B cell (primary cell): ENCODE measurements at regions not wholly inside any gene's neighbourhood (a gene's known extent, or its start where the extent isn't known, plus 50 kb on each side); places are given as distances from the start of the nearest gene placed in this dataset.

Experiments used
- ATAC-seq: fragments of 200-7000 bp; cut with Tn5 transposase; one replicate; pipeline ENCODE4 v1.10.0; 2021; ENCODE audit warnings: low read depth, mild to moderate bottlenecking, moderate number of reproducible peaks, moderate library complexity
- CTCF ChIA-PET: fragments of 350-600 bp; sonication (Branson Sonifier 250); formaldehyde crosslinking; loops from one replicate; lab custom pipeline; 2021; ENCODE audit warnings: antibody characterized with exemption, inconsistent platforms; lab: Charles Lee
- POLR2A ChIA-PET: fragments of 350-600 bp; sonication (Branson Sonifier 250); formaldehyde crosslinking; loops from one replicate; lab custom pipeline; 2021; ENCODE audit warnings: antibody characterized with exemption; lab: Charles Lee
- DNase-seq: peaks from one replicate; pipeline ENCODE4 v3.0.0; 2013
- H2AFZ ChIP-seq: 2 replicates; pipeline ENCODE4 v1.6.1; 2012; ENCODE audit warnings: mild to moderate bottlenecking, low read depth, low read length; ENCODE audit not compliant: insufficient read depth, poor library complexity, severe bottlenecking
- H3K27ac ChIP-seq, 2 donors: 1 replicate in 1 of 2; 2 replicates in 1 of 2; pipeline ENCODE4 v1.5.1; 2012 to 2013; ENCODE audit warnings: low read length in 2 of 2, mild to moderate bottlenecking in 2 of 2, moderate library complexity in 1 of 2
- H3K27me3 ChIP-seq, 4 experiments: fragments of 200-600 bp in 1 of 4; sonication (generic) in 1 of 4; replicated peaks in 1 of 4; 1 replicate in 2 of 4; 2 replicates in 2 of 4; pipeline versions ENCODE4 v1.6.1 to v1.7.0; 2013 to 2016; ENCODE audit warnings: low read length in 3 of 4, mild to moderate bottlenecking in 2 of 4, mixed read lengths in 1 of 4, moderate library complexity in 1 of 4; ENCODE audit not compliant: insufficient read depth in 4 of 4, control insufficient read depth in 3 of 4; ENCODE audit errors: control extremely low read depth in 1 of 4
- H3K36me3 ChIP-seq, 2 experiments: replicated peaks in 1 of 2; 1 replicate in 1 of 2; 2 replicates in 1 of 2; pipeline versions ENCODE4 v1.6.1 to v1.7.1; 2013; ENCODE audit warnings: low read length in 1 of 2; ENCODE audit not compliant: insufficient read depth in 2 of 2, control insufficient read depth in 1 of 2; ENCODE audit errors: control extremely low read depth in 1 of 2, extremely low read depth in 1 of 2
- H3K4me1 ChIP-seq, 2 donors: fragments of 200-600 bp in 1 of 2; sonication (generic) in 1 of 2; 1 replicate in 1 of 2; 2 replicates in 1 of 2; pipeline versions ENCODE4 v1.5.1 to v1.6.1; 2013 to 2017; ENCODE audit warnings: low read length in 2 of 2; ENCODE audit not compliant: control insufficient read depth in 2 of 2, insufficient read depth in 2 of 2
- H3K4me2 ChIP-seq: replicated peaks from 2 replicates; pipeline ENCODE3; 2012; ENCODE audit warnings: mild to moderate bottlenecking, low read depth, low read length; ENCODE audit not compliant: poor library complexity, severe bottlenecking
- H3K4me3 ChIP-seq, 5 experiments: fragments of 200-600 bp in 1 of 5; sonication (generic) in 1 of 5; 1 replicate in 3 of 5; 2 replicates in 2 of 5; pipeline versions ENCODE4 v1.5.1 to v1.7.0; 2011 to 2016; ENCODE audit warnings: low read length in 4 of 5, mild to moderate bottlenecking in 4 of 5, low read depth in 2 of 5, control low read depth in 1 of 5, moderate library complexity in 1 of 5; ENCODE audit not compliant: insufficient read depth in 1 of 5; ENCODE audit errors: control extremely low read depth in 1 of 5, extremely low read depth in 1 of 5
- H3K79me2 ChIP-seq: fragments of 200-600 bp; sonication (generic); one replicate; pipeline ENCODE4 v1.6.0; 2016; ENCODE audit warnings: low read length; ENCODE audit not compliant: control insufficient read depth, insufficient read depth
- H3K9ac ChIP-seq: fragments of 200-600 bp; sonication (generic); 2 replicates; pipeline ENCODE4 v1.6.1; 2017; ENCODE audit warnings: mild to moderate bottlenecking, low read length, moderate library complexity
- H3K9me3 ChIP-seq, 3 donors: one replicate each; pipeline versions ENCODE4 v1.6.1 to v1.7.1; 2013; ENCODE audit warnings: low read length in 2 of 3; ENCODE audit not compliant: control insufficient read depth in 2 of 3, insufficient read depth in 1 of 3; ENCODE audit errors: control extremely low read depth in 1 of 3
- H4K20me1 ChIP-seq: 2 replicates; pipeline ENCODE4 v1.6.0; 2012; ENCODE audit warnings: mild to moderate bottlenecking, low read length; ENCODE audit not compliant: insufficient read depth, control insufficient read depth, poor library complexity, severe bottlenecking
- H3K27ac Mint-ChIP-seq: one replicate; pipeline ENCODE4 v1.8.0; 2021; ENCODE audit warnings: mixed read lengths
- H3K27me3 Mint-ChIP-seq: one replicate; pipeline ENCODE4 v1.8.0; 2021; ENCODE audit warnings: mixed read lengths
- H3K4me1 Mint-ChIP-seq: one replicate; pipeline ENCODE4 v1.8.0; 2021; ENCODE audit warnings: mixed read lengths
- H3K4me3 Mint-ChIP-seq: one replicate; pipeline ENCODE4 v1.8.0; 2021; ENCODE audit warnings: mixed read lengths
- H3K9me3 Mint-ChIP-seq: one replicate; pipeline ENCODE4 v1.8.0; 2022; ENCODE audit warnings: mixed read lengths; ENCODE audit not compliant: insufficient read depth
- EZH2 ChIP-seq: IDR thresholded peaks from 2 replicates; pipeline ENCODE4 v1.6.1; 2012; ENCODE audit warnings: borderline replicate concordance, low read depth, mild to moderate bottlenecking, moderate library complexity, low read length; ENCODE audit not compliant: insufficient read depth, poor library complexity, severe bottlenecking
- WGBS: methylation state at CpG from one replicate; pipeline ENCODE4 v1.1.5; 2013; ENCODE audit warnings: missing lambda C conversion rate; ENCODE audit not compliant: insufficient coverage; 5-methylcytosine and 5-hydroxymethylcytosine counted together
- intact Hi-C: fragments of 100-400 bp; cut with micrococcal nuclease; formaldehyde crosslinking; loops from one replicate; pipeline ENCODE4 v1.10.0; 2022
- TF ChIP-seq, protein P1 (sequence below): fragments of 200-600 bp; IDR thresholded peaks from one replicate; pipeline ENCODE4 v1.8.0; 2022; ENCODE audit warnings: antibody characterized with exemption, mild to moderate bottlenecking

DNA sequence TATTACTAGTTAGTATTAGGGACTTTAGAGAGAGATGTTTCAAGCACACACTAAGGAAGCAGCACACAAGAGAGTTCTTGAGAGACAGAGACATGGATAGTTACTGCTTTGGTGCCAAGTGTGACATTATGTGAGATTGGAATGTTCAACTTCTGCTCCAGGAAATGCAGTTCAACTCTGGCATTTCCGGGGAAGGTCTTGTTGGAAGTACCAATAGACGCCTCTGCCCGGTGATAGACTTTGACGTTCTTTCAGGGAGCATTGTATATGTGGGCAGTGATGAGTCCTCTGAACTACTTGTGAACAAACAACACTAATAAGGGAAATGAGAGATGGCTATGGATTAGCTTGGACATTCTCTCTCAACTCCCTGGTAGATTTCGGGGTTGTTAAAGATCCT lies 638.1 kb upstream of the BOD1L1 start:
- no CpG with 5 or more reads among the region's 5 CpGs for WGBS
- H3K79me2 ChIP-seq: no peaks in the 10 kb centered on the region
- no peaks in the 10 kb centered on the region for H4K20me1 ChIP-seq
- no peak overlapping the region for H3K4me3 ChIP-seq
- Mint-ChIP-seq H3K4me1 (peaks cover 13% of the 10 kb centered on the region), H3K27me3 (peaks cover 6% of the 10 kb centered on the region), H3K9me3 (no peaks in the 10 kb centered on the region), H3K4me3 (no peak overlapping the region), H3K27ac (no peak overlapping the region)
- ChIA-PET POLR2A (no interaction called here), CTCF (no interaction called here)
- DNase-seq: no peak
- H3K27ac ChIP-seq: no peak overlapping the region
- H3K9me3 ChIP-seq: no peaks in the 10 kb centered on the region
- no peak overlapping the region for H3K9ac ChIP-seq
- no peaks in the 10 kb centered on the region for H3K27me3 ChIP-seq
- no peak for TF ChIP-seq EZH2
- TF ChIP-seq, protein P1, sequence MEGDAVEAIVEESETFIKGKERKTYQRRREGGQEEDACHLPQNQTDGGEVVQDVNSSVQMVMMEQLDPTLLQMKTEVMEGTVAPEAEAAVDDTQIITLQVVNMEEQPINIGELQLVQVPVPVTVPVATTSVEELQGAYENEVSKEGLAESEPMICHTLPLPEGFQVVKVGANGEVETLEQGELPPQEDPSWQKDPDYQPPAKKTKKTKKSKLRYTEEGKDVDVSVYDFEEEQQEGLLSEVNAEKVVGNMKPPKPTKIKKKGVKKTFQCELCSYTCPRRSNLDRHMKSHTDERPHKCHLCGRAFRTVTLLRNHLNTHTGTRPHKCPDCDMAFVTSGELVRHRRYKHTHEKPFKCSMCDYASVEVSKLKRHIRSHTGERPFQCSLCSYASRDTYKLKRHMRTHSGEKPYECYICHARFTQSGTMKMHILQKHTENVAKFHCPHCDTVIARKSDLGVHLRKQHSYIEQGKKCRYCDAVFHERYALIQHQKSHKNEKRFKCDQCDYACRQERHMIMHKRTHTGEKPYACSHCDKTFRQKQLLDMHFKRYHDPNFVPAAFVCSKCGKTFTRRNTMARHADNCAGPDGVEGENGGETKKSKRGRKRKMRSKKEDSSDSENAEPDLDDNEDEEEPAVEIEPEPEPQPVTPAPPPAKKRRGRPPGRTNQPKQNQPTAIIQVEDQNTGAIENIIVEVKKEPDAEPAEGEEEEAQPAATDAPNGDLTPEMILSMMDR: no peak
- no peak overlapping the region for H3K4me2 ChIP-seq
- no peaks in the 10 kb centered on the region for H3K36me3 ChIP-seq
- H3K4me1 ChIP-seq: peaks cover 6 to 10% of the 10 kb centered on the region in 2 donors
- ATAC-seq: no peak
- no peak overlapping the region for H2AFZ ChIP-seq
- intact Hi-C loops: no loop called here

DNA sequence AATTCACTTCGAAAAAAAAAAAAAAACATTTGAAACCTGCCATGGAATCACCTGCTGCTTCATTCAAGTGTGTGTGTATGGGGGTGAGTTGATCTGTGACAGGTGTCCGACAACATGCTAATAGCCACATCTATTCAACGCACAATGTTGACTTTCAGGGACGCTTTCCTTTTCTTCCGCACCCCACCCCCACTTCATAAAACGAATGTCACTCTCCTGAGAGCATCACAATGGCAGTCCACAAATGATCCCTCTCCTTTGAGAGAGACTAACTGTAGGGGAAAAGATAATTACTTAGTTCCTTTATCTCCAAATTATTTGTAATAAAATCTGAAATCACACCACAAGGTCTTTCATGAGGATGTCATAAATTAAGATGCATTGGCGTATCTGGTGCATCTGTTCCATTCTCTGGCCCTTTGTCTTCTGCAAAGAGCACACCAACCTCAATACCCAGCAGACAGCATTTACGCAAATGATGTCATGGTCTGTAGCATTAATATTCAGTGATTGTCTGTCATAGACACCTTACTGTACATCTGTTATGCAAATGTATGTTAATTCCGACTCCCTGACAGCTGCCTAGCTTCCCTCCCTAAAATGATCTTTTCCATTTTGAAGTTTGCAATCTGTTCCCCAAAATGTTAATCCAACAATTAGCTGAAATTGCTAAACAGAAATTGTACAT lies 640.0 kb upstream of the BOD1L1 start:
- ATAC-seq: no peak
- no peaks in the 10 kb centered on the region for H4K20me1 ChIP-seq
- ChIA-PET CTCF (no interaction called here), POLR2A (interaction anchor here (0.7 kb wide), 1 partner anchor 42 kb away, joined by 3 read pairs; no protein-coding TSS in a partner anchor)
- no peaks in the 10 kb centered on the region for H3K79me2 ChIP-seq
- TF ChIP-seq, protein P1: no peak
- TF ChIP-seq EZH2: no peak
- no peaks in the 10 kb centered on the region for H3K27me3 ChIP-seq
- H3K9me3 ChIP-seq: no peaks in the 10 kb centered on the region
- H3K9ac ChIP-seq: no peak overlapping the region
- Mint-ChIP-seq H3K9me3 (no peaks in the 10 kb centered on the region), H3K27ac (no peak overlapping the region), H3K4me3 (no peak overlapping the region), H3K4me1 (peaks cover 29% of the 10 kb centered on the region), H3K27me3 (peaks cover 6% of the 10 kb centered on the region)
- H2AFZ ChIP-seq: no peak overlapping the region
- peaks cover 14 to 22% of the 10 kb centered on the region in 2 donors for H3K4me1 ChIP-seq
- intact Hi-C loops: no loop called here
- no peak overlapping the region for H3K27ac ChIP-seq
- no peak overlapping the region for H3K4me3 ChIP-seq
- WGBS: no CpG with 5 or more reads among the region's 9 CpGs
- H3K4me2 ChIP-seq: no peak overlapping the region
- DNase-seq: no peak
- H3K36me3 ChIP-seq: no peaks in the 10 kb centered on the region
